SK-N-SH (cell line): ENCODE measurements at regions not wholly inside any gene's neighbourhood (a gene's known extent, or its start where the extent isn't known, plus 50 kb on each side); places are given as distances from the start of the nearest gene placed in this dataset.

Source experiments
- CHD2 ChIP-seq: fragments of 150-350 bp; IDR thresholded peaks from 2 replicates; pipeline ENCODE4 v1.6.1; 2018; ENCODE audit warnings: low read length; ENCODE audit not compliant: partially characterized antibody
- CTCF ChIP-seq: fragments of 200-600 bp; sonication (generic); IDR thresholded peaks from 2 replicates; pipeline ENCODE4 v1.6.1; 2017; ENCODE audit warnings: antibody characterized with exemption, mild to moderate bottlenecking, moderate library complexity
- EP300 ChIP-seq, 2 experiments: IDR thresholded peaks; 2 replicates each; pipeline versions ENCODE4 v1.4.0 to v1.6.1; 2012; ENCODE audit warnings: borderline replicate concordance in 1 of 2, low read depth in 1 of 2, low read length in 1 of 2
- EZH2phosphoT487 ChIP-seq: fragments of 200-600 bp; sonication (generic); IDR thresholded peaks from 2 replicates; pipeline ENCODE4 v1.6.1; 2017; ENCODE audit warnings: low read depth, mixed run types, mild to moderate bottlenecking, antibody characterized with exemption, moderate library complexity, borderline replicate concordance
- FOXM1 ChIP-seq: IDR thresholded peaks from 2 replicates; pipeline ENCODE4 v1.4.0; 2012; ENCODE audit warnings: low read depth, mild to moderate bottlenecking
- GATA2 ChIP-seq: sonication (generic); formaldehyde crosslinking; IDR thresholded peaks from 2 replicates; pipeline ENCODE4 v1.5.0; 2020; ENCODE audit warnings: mild to moderate bottlenecking, missing genetic modification reagents
- JUND ChIP-seq: IDR thresholded peaks from 2 replicates; pipeline ENCODE4 v1.4.0; 2012
- NRF1 ChIP-seq: IDR thresholded peaks from 2 replicates; pipeline ENCODE4 v1.6.1; 2012; ENCODE audit warnings: low read depth, mild to moderate bottlenecking, low read length
- POLR2AphosphoS5 ChIP-seq: IDR thresholded peaks from 2 replicates; pipeline ENCODE4 v1.6.1; 2012; ENCODE audit warnings: low read depth, low read length
- RAD21 ChIP-seq: IDR thresholded peaks from 2 replicates; pipeline ENCODE4 v1.6.1; 2012; ENCODE audit warnings: mild to moderate bottlenecking, low read length
- SIN3A ChIP-seq: IDR thresholded peaks from 2 replicates; pipeline ENCODE4 v1.6.1; 2012; ENCODE audit warnings: low read depth, mild to moderate bottlenecking, low read length, moderate library complexity, borderline replicate concordance
- SMC3 ChIP-seq: IDR thresholded peaks from 2 replicates; pipeline ENCODE4 v1.6.1; 2012; ENCODE audit warnings: low read depth, low read length, improper control_type of control experiment
- USF2 ChIP-seq: fragments of 150-350 bp; IDR thresholded peaks from 2 replicates; pipeline ENCODE4 v1.6.1; 2017; ENCODE audit warnings: antibody characterized with exemption, low read length, low read depth, borderline replicate concordance

- TF ChIP-seq RAD21 = no peak
- TF ChIP-seq CTCF = no peak
- no peak for TF ChIP-seq EP300 (IDR thresholded peaks at IDR 0.05; ENCODE audit: borderline replicate concordance in 1 of 2, low read depth in 1 of 2, low read length in 1 of 2)
- no peak for TF ChIP-seq SMC3
- TF ChIP-seq JUND = no peak
- no peak for TF ChIP-seq CHD2
- TF ChIP-seq EZH2phosphoT487 = no peak
- TF ChIP-seq NRF1 = no peak
- TF ChIP-seq GATA2 = no peak
- TF ChIP-seq USF2 = no peak
- no peak for TF ChIP-seq FOXM1
- TF ChIP-seq POLR2AphosphoS5 = no peak
- TF ChIP-seq SIN3A = no peak
These were observed 907.0 kb downstream of the KCNJ18 start for GRCh38 chr17:22599322-22599721.
